Neural progenitor cell (in vitro differentiated cells): ENCODE measurements at regions not wholly inside any gene's neighbourhood (a gene's known extent, or its start where the extent isn't known, plus 50 kb on each side); places are given as distances from the start of the nearest gene placed in this dataset.

ENCODE experiments used
- DNase-seq: peaks from one replicate; pipeline ENCODE4 v3.0.0-alpha.2; 2016; ENCODE audit warnings: low spot score
- H2AFZ ChIP-seq: fragments of 200-600 bp; sonication (generic); replicated peaks from 2 replicates; pipeline ENCODE4 v1.6.1; 2016; ENCODE audit warnings: antibody characterized with exemption
- H3F3A ChIP-seq: fragments of 200-600 bp; sonication (generic); 2 replicates; pipeline ENCODE4 v1.6.1; 2016; ENCODE audit warnings: antibody characterized with exemption, low read depth
- H3K27ac ChIP-seq: fragments of 200-600 bp; sonication (generic); 2 replicates; pipeline ENCODE4 v1.5.1; 2016; ENCODE audit warnings: mild to moderate bottlenecking
- H3K27me3 ChIP-seq: fragments of 200-600 bp; sonication (generic); 2 replicates; pipeline ENCODE4 v1.6.1; 2016; ENCODE audit warnings: mild to moderate bottlenecking, moderate library complexity
- H3K36me3 ChIP-seq: fragments of 200-600 bp; sonication (generic); 2 replicates; pipeline ENCODE4 v1.5.1; 2016
- H3K4me1 ChIP-seq: fragments of 200-600 bp; sonication (generic); 2 replicates; pipeline ENCODE4 v1.6.1; 2016; ENCODE audit warnings: mixed run types
- H3K4me2 ChIP-seq: fragments of 200-600 bp; sonication (generic); 2 replicates; pipeline ENCODE4 v1.6.1; 2016
- H3K4me3 ChIP-seq: fragments of 200-600 bp; sonication (generic); 2 replicates; pipeline ENCODE4 v1.5.1; 2016
- H3K79me2 ChIP-seq: fragments of 200-600 bp; sonication (generic); 2 replicates; pipeline ENCODE4 v1.6.1; 2016; ENCODE audit warnings: low read depth
- H3K9ac ChIP-seq: fragments of 200-600 bp; sonication (generic); 2 replicates; pipeline ENCODE4 v1.6.1; 2016
- H3K9me3 ChIP-seq: fragments of 200-600 bp; sonication (generic); 2 replicates; pipeline ENCODE4 v1.5.1; 2016; ENCODE audit warnings: low read depth
- H4K20me1 ChIP-seq: fragments of 200-600 bp; sonication (generic); 2 replicates; pipeline ENCODE4 v1.6.1; 2016; ENCODE audit warnings: low read depth
- H3K27ac Mint-ChIP-seq: 3 replicates; pipeline ENCODE4 v1.8.0; 2021; ENCODE audit warnings: mixed read lengths
- H3K27me3 Mint-ChIP-seq: 2 replicates; pipeline ENCODE4 v1.8.0; 2022; ENCODE audit warnings: low read depth, mild to moderate bottlenecking, inconsistent platforms, moderate library complexity, mixed read lengths; ENCODE audit not compliant: insufficient read depth
- H3K36me3 Mint-ChIP-seq: 3 replicates; pipeline ENCODE4 v1.8.0; 2021; ENCODE audit warnings: mixed read lengths
- H3K4me1 Mint-ChIP-seq: 3 replicates; pipeline ENCODE4 v1.8.0; 2021; ENCODE audit warnings: mixed read lengths
- H3K4me3 Mint-ChIP-seq: 3 replicates; pipeline ENCODE4 v1.8.0; 2021; ENCODE audit warnings: mild to moderate bottlenecking, moderate library complexity, mixed read lengths
- H3K9me3 Mint-ChIP-seq: 3 replicates; pipeline ENCODE4 v1.8.0; 2020; ENCODE audit warnings: mixed read lengths
- CTCF ChIP-seq: fragments of 200-600 bp; sonication (generic); IDR thresholded peaks from 2 replicates; pipeline ENCODE4 v1.5.1; 2017; ENCODE audit warnings: antibody characterized with exemption, mild to moderate bottlenecking
- EZH2 ChIP-seq: fragments of 200-600 bp; sonication (generic); IDR thresholded peaks from 2 replicates; pipeline ENCODE4 v1.6.1; 2017; ENCODE audit warnings: antibody characterized with exemption, mild to moderate bottlenecking, moderate library complexity
- EZH2phosphoT487 ChIP-seq: fragments of 200-600 bp; sonication (generic); IDR thresholded peaks from 2 replicates; pipeline ENCODE4 v1.6.1; 2017; ENCODE audit warnings: antibody characterized with exemption

- Mint-ChIP-seq H3K36me3 (no peaks in the 10 kb centered on the region), H3K4me3 (no peak overlapping the region), H3K27me3 (peaks cover 5% of the 10 kb centered on the region), H3K4me1 (peaks cover 42% of the 10 kb centered on the region), H3K9me3 (no peaks in the 10 kb centered on the region), H3K27ac (peak overlapping the region; percentile 83)
- Histone ChIP-seq H3F3A (no peaks in the 10 kb centered on the region), H3K9ac (no peak overlapping the region), H3K27ac (no peak overlapping the region), H3K9me3 (no peaks in the 10 kb centered on the region), H4K20me1 (no peaks in the 10 kb centered on the region), H3K36me3 (no peaks in the 10 kb centered on the region), H3K4me3 (no peak overlapping the region), H3K27me3 (no peaks in the 10 kb centered on the region), H2AFZ (no peak overlapping the region), H3K79me2 (no peaks in the 10 kb centered on the region), H3K4me2 (no peak overlapping the region), H3K4me1 (peaks cover 14% of the 10 kb centered on the region)
- no peak for DNase-seq
- TF ChIP-seq EZH2phosphoT487 (no peak), CTCF (no peak), EZH2 (no peak)
Observed at GRCh38 chr17:77364381-77364911, 223.7 kb downstream of the SEC14L1 start.

GRCh38 chr17:77364941-77365583 is 224.3 kb downstream of the SEC14L1 start:
- no peaks in the 10 kb centered on the region for H3K36me3 ChIP-seq
- no peak overlapping the region for H3K27ac ChIP-seq
- no peaks in the 10 kb centered on the region for H3K79me2 ChIP-seq
- Mint-ChIP-seq H3K27ac (no peak overlapping the region), H3K4me1 (peaks cover 47% of the 10 kb centered on the region), H3K27me3 (peaks cover 10% of the 10 kb centered on the region), H3K4me3 (no peak overlapping the region), H3K36me3 (no peaks in the 10 kb centered on the region), H3K9me3 (no peaks in the 10 kb centered on the region)
- no peak for TF ChIP-seq EZH2phosphoT487
- TF ChIP-seq CTCF, result no peak
- no peak for TF ChIP-seq EZH2
- no peak overlapping the region for H3K9ac ChIP-seq
- no peaks in the 10 kb centered on the region for H3K27me3 ChIP-seq
- H3K9me3 ChIP-seq, result no peaks in the 10 kb centered on the region
- H2AFZ ChIP-seq, result no peak overlapping the region
- H3K4me2 ChIP-seq, result no peak overlapping the region
- H3K4me3 ChIP-seq, result no peak overlapping the region
- peaks cover 14% of the 10 kb centered on the region for H3K4me1 ChIP-seq
- no peaks in the 10 kb centered on the region for H3F3A ChIP-seq
- H4K20me1 ChIP-seq, result no peaks in the 10 kb centered on the region
- no peak for DNase-seq

- H3K36me3 Mint-ChIP-seq, result no peaks in the 10 kb centered on the region
- DNase-seq, result no peak
- peaks cover 21% of the 10 kb centered on the region for H3K4me1 ChIP-seq
- H3K9me3 Mint-ChIP-seq, result no peaks in the 10 kb centered on the region
- no peak overlapping the region for H3K4me3 Mint-ChIP-seq
- peaks cover 10% of the 10 kb centered on the region for H3K27me3 Mint-ChIP-seq
- H3F3A ChIP-seq, result peaks cover 2% of the 10 kb centered on the region
- no peak overlapping the region for H3K4me3 ChIP-seq
- no peaks in the 10 kb centered on the region for H3K36me3 ChIP-seq
- H3K79me2 ChIP-seq, result peaks cover 4% of the 10 kb centered on the region
- no peak overlapping the region for H3K9ac ChIP-seq
- no peak overlapping the region for H3K4me2 ChIP-seq
- no peak for TF ChIP-seq EZH2
- TF ChIP-seq CTCF, result no peak
- TF ChIP-seq EZH2phosphoT487, result no peak
- H3K9me3 ChIP-seq, result no peaks in the 10 kb centered on the region
- no peaks in the 10 kb centered on the region for H3K27me3 ChIP-seq
- no peaks in the 10 kb centered on the region for H4K20me1 ChIP-seq
- H3K4me1 Mint-ChIP-seq, result peaks cover 53% of the 10 kb centered on the region
- no peak overlapping the region for H2AFZ ChIP-seq
- no peak overlapping the region for H3K27ac Mint-ChIP-seq
- no peak overlapping the region for H3K27ac ChIP-seq
Observed at GRCh38 chr17:77365584-77366186, 224.9 kb downstream of the SEC14L1 start.
